HG02885 (cell line): ENCODE measurements at regions not wholly inside any gene's neighbourhood (a gene's known extent, or its start where the extent isn't known, plus 50 kb on each side); places are given as distances from the start of the nearest gene placed in this dataset.
"Not testable (repeated sequence)": the region's sequence is repeated elsewhere in the genome, so short reads cannot be mapped to it uniquely, and the experiment has no call there.

Experiments used
- ATAC-seq: cut with Tn5 transposase; IDR thresholded peaks from one replicate; pipeline ENCODE4 v1.9.1; 2021; ENCODE audit warnings: mild to moderate bottlenecking; ENCODE audit not compliant: unreplicated experiment, poor library complexity

DNA sequence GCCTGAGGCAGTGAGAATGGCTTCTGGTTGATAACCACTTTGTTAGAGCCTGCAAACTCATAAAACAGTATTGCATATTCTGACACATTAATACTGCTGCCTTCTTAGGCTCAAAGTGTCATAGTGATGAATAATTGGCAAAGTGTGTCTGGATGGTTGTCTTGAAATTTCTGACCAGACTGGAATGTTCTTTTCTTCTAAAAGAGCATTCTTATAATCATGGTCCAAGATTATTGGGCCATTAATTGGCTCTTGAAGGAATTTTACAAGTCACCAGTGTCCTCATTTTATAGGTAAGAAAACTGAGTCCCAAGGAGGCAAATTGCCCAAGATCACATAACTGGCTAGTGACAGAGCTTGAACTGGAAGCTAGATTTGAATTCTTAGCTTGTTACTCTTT lies 111.7 kb downstream of the PCSK1 start:
- no peak for ATAC-seq

- no peak for ATAC-seq
These were observed 112.3 kb downstream of the PCSK1 start for GRCh38 chr5:96320797-96321196.

DNA sequence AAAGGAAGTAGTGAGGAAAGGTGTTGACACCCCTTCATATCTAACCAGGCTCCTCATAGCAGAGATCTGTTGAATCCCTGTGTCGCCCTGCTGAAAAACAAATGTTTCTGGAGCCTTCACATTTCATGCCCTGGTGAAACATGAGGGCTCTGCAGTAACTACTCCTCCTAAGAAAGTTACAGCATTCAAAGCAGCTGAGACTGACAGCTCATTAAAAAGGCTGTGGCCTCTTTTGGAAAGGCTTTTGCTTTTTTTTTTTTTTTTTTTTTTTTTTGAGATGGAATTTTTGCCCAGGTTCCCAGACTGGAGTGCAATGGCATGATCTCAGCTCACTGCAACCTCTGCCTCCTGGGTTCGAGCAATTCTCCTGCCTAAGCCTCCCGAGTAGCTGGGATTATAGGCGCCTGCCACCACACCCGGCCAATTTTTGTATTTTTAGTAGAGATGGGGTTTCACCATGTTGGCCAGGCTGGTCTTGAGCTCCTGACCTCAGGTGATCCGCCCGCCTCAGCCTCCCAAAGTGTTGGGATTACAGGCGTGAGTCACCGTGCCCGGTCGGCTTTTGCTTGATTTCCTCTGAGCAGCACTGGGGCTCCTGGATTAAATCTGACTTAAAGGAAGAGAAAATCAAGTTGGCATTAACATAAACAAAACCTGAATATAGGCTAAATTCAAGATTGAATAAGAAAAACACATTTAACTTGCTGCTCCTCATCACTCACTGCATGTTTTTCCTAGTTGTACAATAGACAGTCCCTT lies 112.9 kb downstream of the PCSK1 start:
- ATAC-seq: not testable (repeated sequence)

DNA sequence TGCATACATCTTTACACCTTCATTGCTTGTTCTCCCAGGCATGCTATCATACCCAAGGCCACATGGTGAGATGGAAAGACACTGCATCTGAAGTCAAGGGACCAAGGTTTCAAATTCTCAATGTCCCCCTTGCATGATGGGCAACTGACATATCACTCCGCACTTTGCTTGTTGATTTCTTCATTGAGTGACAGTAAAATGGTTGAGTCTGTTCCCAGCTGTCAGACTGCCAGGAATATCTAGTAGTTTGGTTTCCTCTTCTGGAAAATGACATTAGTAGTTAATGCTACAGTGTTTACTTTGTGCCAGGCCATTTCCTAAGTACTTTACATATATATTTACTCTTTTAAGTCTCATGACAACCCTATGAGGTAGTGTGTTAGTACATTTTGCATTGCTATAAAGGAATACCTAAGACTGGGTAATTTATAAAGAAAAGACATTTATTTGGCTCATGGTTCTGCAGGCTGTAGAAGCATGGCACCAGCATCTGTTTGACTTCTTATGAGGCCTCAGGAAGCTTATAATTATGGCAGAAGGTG lies 114.4 kb downstream of the PCSK1 start:
- no peak for ATAC-seq

DNA sequence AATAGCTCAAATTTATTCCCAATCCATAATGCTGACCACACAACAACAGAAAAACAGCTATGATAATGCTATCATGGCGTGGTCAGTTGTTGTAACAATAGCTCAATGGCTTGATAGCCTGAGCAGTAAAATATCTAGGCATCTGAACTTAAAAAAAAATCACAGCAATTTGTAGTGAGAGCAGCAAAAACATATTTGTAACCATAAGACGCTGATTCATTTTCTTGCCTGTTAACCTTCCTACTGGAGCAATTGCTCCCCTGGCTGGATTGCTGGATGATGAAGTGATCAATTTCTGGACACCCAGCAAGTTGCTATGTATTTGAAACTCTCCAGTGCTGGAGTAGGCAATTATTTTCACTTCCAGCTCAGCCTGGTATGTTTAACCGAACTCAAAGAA lies 115.1 kb downstream of the PCSK1 start:
- no peak for ATAC-seq

- no peak for ATAC-seq
These were observed 116.6 kb downstream of the PCSK1 start for GRCh38 chr5:96316487-96316886.

GRCh38 chr5:96316017-96316416 lies 117.0 kb downstream of the PCSK1 start:
- ATAC-seq: no peak

- peak; percentile 76 for ATAC-seq
These were observed 117.6 kb downstream of the PCSK1 start for GRCh38 chr5:96315431-96315830.

DNA sequence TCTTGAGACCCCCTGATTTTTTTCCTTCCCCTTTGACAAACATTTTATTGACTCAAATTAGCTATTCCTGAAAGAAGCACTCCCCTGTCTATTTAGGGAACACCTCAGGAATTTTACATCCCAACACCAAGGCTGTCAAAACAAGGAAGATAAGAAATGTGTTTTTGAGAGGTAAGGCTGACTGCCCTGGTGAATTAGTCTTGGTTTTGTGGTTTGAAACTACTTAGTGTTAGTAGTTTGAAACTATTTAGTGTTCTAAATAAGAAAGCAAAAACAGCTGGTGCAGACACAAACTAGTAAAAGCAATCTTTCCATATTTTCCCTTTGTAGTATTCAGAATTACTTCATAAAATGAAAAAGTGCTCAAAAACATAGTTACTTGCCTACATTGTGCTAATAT lies 120.7 kb downstream of the PCSK1 start:
- ATAC-seq: no peak

- not testable (repeated sequence) for ATAC-seq
These were observed 126.0 kb downstream of the PCSK1 start for GRCh38 chr5:96307047-96307446.

DNA sequence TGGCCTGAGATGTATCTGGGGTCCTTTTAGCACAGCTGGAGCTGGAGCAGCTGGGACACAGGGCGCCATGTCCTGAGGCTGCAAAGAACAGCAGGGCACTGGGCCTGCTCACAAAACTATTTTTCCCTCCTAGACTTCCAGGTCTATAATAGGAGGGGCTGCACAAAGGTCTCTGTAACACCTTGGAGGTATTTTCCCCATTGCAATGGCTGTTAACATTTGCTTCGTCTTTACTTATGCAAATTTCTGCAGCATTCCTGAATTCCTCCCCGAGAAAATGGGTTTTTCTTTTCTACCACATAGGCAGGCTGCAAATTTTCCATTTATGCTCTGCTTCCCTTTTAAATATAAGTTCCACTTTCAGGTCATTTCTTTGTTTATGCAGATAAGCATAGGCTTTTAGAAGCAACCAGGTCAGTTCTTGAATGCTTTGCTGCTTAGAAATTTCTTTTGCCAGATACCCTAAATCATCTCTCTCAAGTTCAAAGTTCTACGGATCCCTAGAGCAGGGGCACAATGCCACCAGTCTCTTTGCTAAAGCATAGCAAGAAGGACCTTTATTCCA lies 130.8 kb downstream of the PCSK1 start:
- no peak for ATAC-seq

DNA sequence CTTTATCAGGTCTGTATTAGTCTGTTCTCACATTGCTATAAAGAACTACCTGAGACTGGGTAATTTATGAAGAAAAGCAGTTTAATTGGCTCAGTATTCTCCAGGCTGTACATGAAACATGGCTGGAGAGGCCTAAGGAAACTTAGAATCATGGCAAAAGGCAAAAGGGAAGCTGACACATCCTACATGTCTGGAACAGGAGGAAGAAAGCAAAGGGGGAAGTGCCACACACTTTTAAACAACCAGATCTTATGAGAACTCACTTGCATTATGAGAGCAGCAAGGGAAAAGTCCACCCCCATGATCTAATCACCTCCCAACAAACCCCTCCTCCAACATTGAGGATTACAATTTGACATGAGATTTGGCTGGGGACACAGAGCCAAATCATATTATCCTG lies 132.1 kb downstream of the PCSK1 start:
- ATAC-seq: no peak

DNA sequence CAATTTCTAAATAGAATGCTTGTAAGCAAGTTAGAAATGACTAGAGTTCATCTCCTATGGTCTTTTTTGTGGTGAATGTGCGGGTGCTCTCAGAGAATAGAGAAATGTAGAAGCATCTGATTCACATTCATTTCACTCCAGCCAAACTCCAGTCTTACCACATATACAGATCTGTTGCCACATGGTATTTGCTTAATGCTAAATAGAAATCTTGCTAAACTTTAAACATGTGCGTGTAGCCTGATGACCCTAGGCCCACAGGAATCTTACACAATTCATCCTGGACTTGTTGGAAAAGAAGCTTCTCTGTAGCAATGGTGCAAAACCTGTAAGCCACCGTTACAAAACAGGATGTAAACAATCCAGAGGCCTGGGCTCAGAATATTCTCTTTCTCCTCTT lies 135.2 kb downstream of the PCSK1 start:
- peak; percentile 62 for ATAC-seq

DNA sequence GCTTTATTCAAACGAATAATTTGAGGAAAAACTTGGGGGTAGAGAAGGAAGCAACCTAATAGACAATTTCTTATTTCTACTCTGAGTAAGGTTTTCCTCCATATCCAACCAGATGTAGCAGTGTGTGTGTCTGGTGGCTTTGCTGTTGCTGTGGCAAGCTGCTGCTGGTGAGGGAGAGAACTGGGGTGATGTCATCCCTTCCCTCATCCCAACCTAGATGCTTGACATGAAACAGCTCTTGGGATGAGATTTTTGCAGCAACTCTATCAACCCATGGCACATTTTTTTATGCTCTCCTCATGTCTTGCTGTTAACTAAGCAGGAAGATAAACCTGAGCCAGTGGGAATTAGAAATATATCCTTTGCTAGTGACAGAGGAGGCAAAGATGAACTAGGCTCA lies 135.8 kb downstream of the PCSK1 start:
- peak; percentile 11 for ATAC-seq

DNA sequence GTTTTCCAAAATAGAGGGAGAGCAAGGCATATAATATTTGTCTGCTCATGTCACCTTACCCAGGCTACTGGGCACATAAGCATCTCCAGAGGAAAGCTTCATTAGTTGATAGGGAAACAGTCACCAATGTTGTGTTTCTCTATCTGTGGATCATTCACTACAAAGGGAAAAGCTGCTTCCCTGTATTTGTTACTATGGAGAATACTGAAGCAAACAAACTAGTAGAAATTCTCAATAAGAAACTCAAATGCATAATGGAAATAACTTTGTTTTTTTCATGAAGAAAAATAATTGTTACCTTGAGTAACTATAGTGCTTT lies 138.2 kb downstream of the PCSK1 start:
- ATAC-seq: no peak

- ATAC-seq: no peak
These were observed 138.8 kb downstream of the PCSK1 start for GRCh38 chr5:96293966-96294883.

GRCh38 chr5:96292582-96293247 lies 140.3 kb downstream of the PCSK1 start:
- no peak for ATAC-seq

- ATAC-seq: not testable (repeated sequence)
These were observed 143.8 kb downstream of the PCSK1 start for GRCh38 chr5:96289287-96289686.

DNA sequence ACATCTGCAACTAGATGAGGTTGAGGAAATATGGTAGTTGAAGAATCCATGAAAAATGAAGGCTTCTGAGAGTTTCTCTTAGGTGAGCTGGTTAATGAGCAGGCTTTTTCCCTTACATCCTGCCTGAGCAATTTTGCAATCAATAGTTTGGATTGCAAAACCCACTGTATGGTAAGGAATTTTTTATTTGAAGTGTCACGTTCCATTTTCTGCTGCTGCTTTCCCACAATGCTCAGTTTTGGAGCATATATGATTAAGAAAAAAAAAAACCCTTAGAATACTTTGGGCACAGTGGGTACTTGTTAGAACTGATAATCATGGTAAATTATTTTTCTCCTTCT lies 144.2 kb downstream of the PCSK1 start:
- no peak for ATAC-seq

DNA sequence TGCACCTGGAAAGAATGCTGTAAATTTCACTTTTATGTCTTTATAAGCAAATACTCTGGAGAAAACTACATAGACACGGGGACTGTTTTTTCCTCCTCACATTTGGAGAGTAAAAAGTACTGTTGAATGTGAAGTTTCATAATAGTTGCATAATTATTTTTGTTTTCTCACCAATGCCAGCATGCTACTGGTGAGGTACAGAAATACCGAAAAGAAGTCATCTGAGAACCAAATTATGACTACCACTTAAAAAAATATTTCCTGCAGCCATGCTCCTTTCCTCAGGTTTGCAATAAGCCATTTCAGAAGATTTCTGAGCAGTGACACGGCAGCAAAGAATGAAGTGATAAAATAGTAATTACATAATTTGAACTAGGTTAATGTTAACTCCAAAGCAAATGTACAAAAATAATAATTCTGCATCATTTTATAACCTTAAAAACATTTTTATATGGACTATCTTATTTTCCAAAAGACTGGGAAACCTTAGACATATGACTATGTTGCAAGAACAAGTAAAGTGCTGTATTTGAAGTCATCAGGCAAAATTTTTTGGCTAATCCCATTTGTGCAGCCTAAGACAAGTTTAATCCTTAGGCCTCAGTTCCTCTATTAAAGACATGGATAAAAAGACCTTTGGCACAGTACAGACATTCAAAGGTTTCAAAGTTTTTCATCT lies 144.7 kb downstream of the PCSK1 start:
- no peak for ATAC-seq
